HUES48 (cell line): ENCODE measurements at regions not wholly inside any gene's neighbourhood (a gene's known extent, or its start where the extent isn't known, plus 50 kb on each side); places are given as distances from the start of the nearest gene placed in this dataset.
"Not testable (repeated sequence)": the region's sequence is repeated elsewhere in the genome, so short reads cannot be mapped to it uniquely, and the experiment has no call there.

Source experiments
- H3K27ac ChIP-seq: one replicate; pipeline ENCODE4 v1.7.0; 2013; ENCODE audit warnings: low read depth, low read length, inconsistent platforms
- H3K27me3 ChIP-seq: 2 replicates; pipeline ENCODE4 v1.6.1; 2013; ENCODE audit warnings: mild to moderate bottlenecking, low read length; ENCODE audit not compliant: control insufficient read depth, insufficient read depth
- H3K36me3 ChIP-seq: 2 replicates; pipeline ENCODE4 v1.6.1; 2013; ENCODE audit warnings: low read length; ENCODE audit not compliant: control insufficient read depth, insufficient read depth
- H3K4me1 ChIP-seq: 2 replicates; pipeline ENCODE4 v1.6.1; 2013; ENCODE audit warnings: mild to moderate bottlenecking, low read length; ENCODE audit not compliant: control insufficient read depth, insufficient read depth
- H3K4me3 ChIP-seq: 2 replicates; pipeline ENCODE4 v1.5.1; 2013; ENCODE audit warnings: mild to moderate bottlenecking, low read depth, low read length
- H3K9ac ChIP-seq: 2 replicates; pipeline ENCODE4 v1.6.1; 2013; ENCODE audit warnings: mild to moderate bottlenecking, low read depth, low read length, moderate library complexity
- H3K9me3 ChIP-seq: 2 replicates; pipeline ENCODE4 v1.6.1; 2013; ENCODE audit warnings: low read length; ENCODE audit not compliant: control insufficient read depth, insufficient read depth

- H3K9ac ChIP-seq: no peak overlapping the region
- H3K36me3 ChIP-seq: no peaks in the 10 kb centered on the region
- H3K9me3 ChIP-seq: no peaks in the 10 kb centered on the region; the same call in 1 of the 2 replicates
- H3K4me1 ChIP-seq: no peaks in the 10 kb centered on the region
- H3K4me3 ChIP-seq: no peak overlapping the region
- no peak overlapping the region for H3K27ac ChIP-seq
- H3K27me3 ChIP-seq: no peaks in the 10 kb centered on the region
Measured at GRCh38 chr1:115507901-115508300, 133.9 kb upstream of the VANGL1 start.

GRCh38 chr1:115506924-115507589 is 134.7 kb upstream of the VANGL1 start:
- Histone ChIP-seq H3K36me3 (no peaks in the 10 kb centered on the region), H3K4me3 (no peak overlapping the region), H3K27ac (no peak overlapping the region), H3K9ac (no peak overlapping the region), H3K4me1 (no peaks in the 10 kb centered on the region), H3K27me3 (no peaks in the 10 kb centered on the region), H3K9me3 (no peaks in the 10 kb centered on the region; the same call in 1 of the 2 replicates)

DNA sequence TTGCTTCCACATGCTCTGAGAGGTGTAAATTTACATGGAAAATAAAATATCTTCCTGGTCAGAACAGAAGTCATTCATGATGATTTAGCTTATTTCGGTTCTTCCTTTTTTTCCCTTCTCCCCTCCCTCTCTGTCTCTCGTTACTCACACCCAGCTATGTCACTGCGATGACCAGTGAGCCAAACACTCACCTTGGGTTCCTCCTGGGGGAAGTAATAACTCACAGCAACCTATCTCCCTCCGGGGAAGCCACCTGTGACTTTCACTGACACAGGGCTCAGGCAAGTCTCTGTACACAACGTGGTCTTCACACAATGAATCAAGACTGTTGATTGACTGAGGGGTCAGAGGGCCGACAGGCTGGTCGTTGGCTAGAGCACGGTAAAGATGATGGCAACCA is 135.3 kb upstream of the VANGL1 start:
- Histone ChIP-seq H3K9ac (no peak overlapping the region), H3K4me3 (no peak overlapping the region), H3K27me3 (no peaks in the 10 kb centered on the region), H3K27ac (no peak overlapping the region), H3K4me1 (no peaks in the 10 kb centered on the region), H3K9me3 (no peaks in the 10 kb centered on the region), H3K36me3 (no peaks in the 10 kb centered on the region)

DNA sequence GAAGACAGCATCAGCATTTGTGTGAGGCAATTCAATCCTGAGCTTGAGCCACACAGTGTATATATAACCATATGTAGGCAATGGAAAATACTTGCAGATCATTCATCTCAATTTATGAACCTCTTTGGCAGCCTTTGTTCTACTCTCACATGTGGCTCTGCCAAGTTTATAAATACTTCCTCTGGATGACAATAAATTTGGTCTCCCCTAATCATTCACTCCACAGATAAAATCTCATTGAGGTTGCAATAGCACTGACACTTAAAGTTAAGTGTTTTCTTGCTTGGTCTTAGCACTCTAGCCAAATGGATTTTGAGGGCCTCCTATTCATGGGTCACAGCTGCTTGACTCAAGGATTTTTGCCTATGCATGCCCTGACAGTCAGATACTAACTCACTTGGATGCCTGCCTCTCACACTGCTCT is 136.6 kb upstream of the VANGL1 start:
- Histone ChIP-seq H3K4me1 (no peaks in the 10 kb centered on the region), H3K27ac (no peak overlapping the region), H3K9me3 (no peaks in the 10 kb centered on the region), H3K9ac (no peak overlapping the region), H3K36me3 (no peaks in the 10 kb centered on the region), H3K27me3 (no peaks in the 10 kb centered on the region), H3K4me3 (no peak overlapping the region)

DNA sequence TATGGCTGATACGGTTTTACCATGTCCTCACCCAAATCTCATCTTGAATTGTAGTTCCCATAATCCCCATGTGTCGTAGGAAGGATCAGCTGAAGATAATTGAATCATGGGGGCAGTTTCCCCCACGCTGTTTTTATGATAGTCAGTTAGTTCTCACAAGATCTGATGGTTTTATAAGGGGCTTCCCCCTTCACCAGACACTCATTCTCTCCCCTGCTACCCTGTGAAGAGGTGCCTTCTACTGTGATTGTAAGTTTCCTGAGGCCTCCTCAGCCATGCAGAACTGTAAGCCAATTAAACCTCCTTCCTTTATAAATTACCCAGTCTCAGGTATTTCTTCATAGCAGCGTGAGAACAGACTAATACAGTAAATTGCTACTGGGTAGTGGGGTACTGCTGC is 139.6 kb upstream of the VANGL1 start:
- H3K27me3 ChIP-seq, H3K4me3 ChIP-seq, H3K9ac ChIP-seq, H3K27ac ChIP-seq, H3K36me3 ChIP-seq, H3K4me1 ChIP-seq, H3K9me3 ChIP-seq: not testable (repeated sequence)

- Histone ChIP-seq H3K27ac (no peak overlapping the region), H3K4me3 (no peak overlapping the region), H3K9ac (no peak overlapping the region), H3K36me3 (no peaks in the 10 kb centered on the region), H3K27me3 (no peaks in the 10 kb centered on the region), H3K4me1 (no peaks in the 10 kb centered on the region), H3K9me3 (no peaks in the 10 kb centered on the region)
Measured at GRCh38 chr1:115501476-115501875, 140.3 kb upstream of the VANGL1 start.

DNA sequence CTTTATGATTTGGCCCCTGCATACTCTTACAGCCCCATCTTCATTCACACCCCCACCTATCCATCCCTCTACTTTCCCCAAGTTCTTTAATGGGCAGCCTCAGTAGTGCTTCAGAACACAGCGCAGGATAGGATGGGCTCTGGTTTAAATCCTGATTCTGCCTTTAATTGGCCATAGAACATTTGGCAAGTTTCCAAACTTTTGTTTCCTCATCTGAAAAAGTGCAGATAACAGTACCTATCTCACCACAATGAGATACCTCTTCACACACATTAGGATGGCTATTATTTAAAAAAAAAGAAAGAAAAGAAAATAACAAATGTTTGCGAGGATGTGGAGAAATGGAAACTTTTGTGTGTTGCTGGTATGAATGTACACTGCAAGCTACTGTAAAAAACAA is 142.5 kb upstream of the VANGL1 start:
- Histone ChIP-seq H3K9ac (no peak overlapping the region), H3K27ac (no peak overlapping the region), H3K9me3 (no peaks in the 10 kb centered on the region), H3K4me1 (no peaks in the 10 kb centered on the region), H3K27me3 (no peaks in the 10 kb centered on the region), H3K36me3 (no peaks in the 10 kb centered on the region), H3K4me3 (no peak overlapping the region)

DNA sequence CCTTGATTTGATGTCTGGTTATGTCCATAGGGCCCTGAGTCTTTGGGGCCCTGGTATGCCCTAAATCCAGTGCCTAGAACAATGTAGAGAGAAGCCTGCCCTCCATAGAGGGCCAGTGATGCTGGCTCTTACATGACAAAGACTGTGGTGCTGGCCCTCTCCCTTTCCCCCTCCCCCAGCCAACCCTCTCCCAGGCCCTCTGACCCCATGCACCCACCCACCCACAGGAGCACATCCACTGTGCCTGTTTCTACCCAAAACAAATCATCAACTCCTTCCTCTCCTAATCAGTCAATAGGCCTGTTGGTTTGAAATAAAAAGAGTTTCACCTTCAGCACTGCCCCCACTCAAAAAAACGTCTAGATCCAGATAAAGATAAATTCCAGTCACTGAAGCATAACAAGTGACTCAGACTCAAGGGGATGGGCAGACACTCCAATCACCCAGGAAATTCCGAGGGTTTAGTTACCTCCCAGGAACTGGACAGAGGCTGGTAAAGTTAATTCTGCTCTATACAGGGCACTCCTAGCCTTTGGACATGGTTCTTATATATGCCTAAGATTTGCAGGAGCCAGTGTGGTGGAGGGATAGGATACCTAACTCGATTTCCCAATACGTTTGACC is 144.8 kb upstream of the VANGL1 start:
- no peak overlapping the region for H3K4me3 ChIP-seq
- H3K4me1 ChIP-seq: no peaks in the 10 kb centered on the region
- H3K9ac ChIP-seq: no peak overlapping the region
- no peaks in the 10 kb centered on the region for H3K9me3 ChIP-seq
- no peak overlapping the region for H3K27ac ChIP-seq
- H3K36me3 ChIP-seq: no peaks in the 10 kb centered on the region
- H3K27me3 ChIP-seq: no peaks in the 10 kb centered on the region

DNA sequence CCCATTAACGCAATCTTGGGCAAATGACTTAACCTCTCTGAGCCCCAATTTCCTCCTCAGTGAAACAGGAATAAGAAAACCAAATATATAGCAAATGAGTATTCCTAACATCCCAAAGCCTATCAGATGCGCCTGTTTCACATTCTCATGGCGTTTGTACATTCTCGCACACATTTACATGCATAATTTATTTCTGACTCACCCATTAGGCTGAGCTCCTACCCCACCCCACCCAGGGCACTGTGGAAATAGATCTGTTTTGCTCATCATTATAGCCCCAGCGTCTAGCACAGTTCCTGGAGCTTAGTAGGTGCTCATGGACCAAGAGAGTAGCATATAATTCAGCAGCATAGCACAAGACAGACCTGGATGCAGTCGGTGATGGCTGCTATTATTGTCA is 146.1 kb upstream of the VANGL1 start:
- H3K9me3 ChIP-seq: no peaks in the 10 kb centered on the region
- H3K4me3 ChIP-seq: no peak overlapping the region
- no peak overlapping the region for H3K9ac ChIP-seq
- no peaks in the 10 kb centered on the region for H3K4me1 ChIP-seq
- no peaks in the 10 kb centered on the region for H3K36me3 ChIP-seq
- H3K27me3 ChIP-seq: no peaks in the 10 kb centered on the region
- no peak overlapping the region for H3K27ac ChIP-seq

GRCh38 chr1:115495111-115495510 is 146.7 kb upstream of the VANGL1 start:
- no peak overlapping the region for H3K27ac ChIP-seq

DNA sequence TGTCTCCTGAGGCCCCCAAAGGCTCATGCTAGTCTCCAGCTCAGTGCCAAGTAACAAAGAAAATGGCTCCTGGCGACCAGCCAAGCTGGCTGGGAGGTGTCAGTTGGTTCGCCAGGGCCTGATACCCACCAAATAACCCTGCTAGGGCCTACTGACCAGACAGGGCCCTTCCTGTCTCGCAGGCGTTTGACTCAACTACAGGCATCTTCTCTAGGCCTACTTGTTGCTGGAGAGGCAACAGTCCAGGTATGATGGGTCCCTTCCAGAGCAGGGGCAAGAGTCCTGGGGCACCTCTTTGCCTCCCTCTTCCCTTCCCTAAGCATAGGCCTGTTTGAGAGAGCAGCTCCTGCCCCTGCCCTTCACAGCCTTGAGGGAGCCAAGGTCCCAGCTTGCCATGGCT is 147.9 kb upstream of the VANGL1 start:
- Histone ChIP-seq H3K27ac (no peak overlapping the region), H3K9ac (no peak overlapping the region), H3K36me3 (no peaks in the 10 kb centered on the region), H3K27me3 (no peaks in the 10 kb centered on the region), H3K9me3 (no peaks in the 10 kb centered on the region), H3K4me1 (no peaks in the 10 kb centered on the region), H3K4me3 (no peak overlapping the region)

More at GRCh38 chr1:115495111-115495510, 146.7 kb upstream of the VANGL1 start:
- no peaks in the 10 kb centered on the region for H3K36me3 ChIP-seq
- H3K4me1 ChIP-seq: no peaks in the 10 kb centered on the region
- no peak overlapping the region for H3K9ac ChIP-seq
- H3K4me3 ChIP-seq: no peak overlapping the region
- H3K9me3 ChIP-seq: no peaks in the 10 kb centered on the region
- H3K27me3 ChIP-seq: no peaks in the 10 kb centered on the region
